Heart right ventricle (tissue), 16 donors: ENCODE measurements at regions not wholly inside any gene's neighbourhood (a gene's known extent, or its start where the extent isn't known, plus 50 kb on each side); places are given as distances from the start of the nearest gene placed in this dataset.

Experiments
- ATAC-seq, 8 donors: fragments of 200-7000 bp; cut with Tn5 transposase; one replicate each; pipeline ENCODE4 v1.9.1; 2020; ENCODE audit warnings: mild to moderate bottlenecking in 8 of 8, moderate library complexity in 8 of 8, moderate number of reproducible peaks in 1 of 8
- DNase-seq, 2 donors: peaks; one replicate each; pipeline ENCODE4 v3.0.0-alpha.2; 2020
- H3K27ac ChIP-seq, 10 donors: fragments of 200-600 bp; sonication (generic) in 2 of 10; one replicate each; pipeline versions ENCODE4 v1.5.0 to v1.8.0; 2020 to 2022; ENCODE audit warnings: mild to moderate bottlenecking in 3 of 10
- H3K27me3 ChIP-seq, 7 donors: fragments of 200-600 bp; one replicate each; pipeline ENCODE4 v1.8.0; 2021 to 2022; ENCODE audit warnings: mild to moderate bottlenecking in 2 of 7
- H3K36me3 ChIP-seq, 9 donors: fragments of 200-600 bp; sonication (generic) in 1 of 9; one replicate each; pipeline versions ENCODE4 v1.5.0 to v1.8.0; 2020 to 2022; ENCODE audit warnings: mild to moderate bottlenecking in 2 of 9
- H3K4me1 ChIP-seq, 9 donors: fragments of 200-600 bp; sonication (generic) in 1 of 9; one replicate each; pipeline versions ENCODE4 v1.5.0 to v1.8.0; 2020 to 2022; ENCODE audit warnings: mild to moderate bottlenecking in 4 of 9
- H3K4me3 ChIP-seq, 10 donors: fragments of 200-600 bp; sonication (generic) in 2 of 10; one replicate each; pipeline versions ENCODE4 v1.5.0 to v1.8.0; 2020 to 2022; ENCODE audit warnings: mild to moderate bottlenecking in 7 of 10, moderate library complexity in 2 of 10
- H3K9me3 ChIP-seq, 11 donors: fragments of 200-600 bp in 10 of 11; sonication (generic) in 2 of 11; one replicate each; pipeline versions ENCODE4 v1.5.0 to v1.8.0; 2013 to 2022; ENCODE audit warnings: mild to moderate bottlenecking in 2 of 11, control low read depth in 1 of 11, moderate library complexity in 1 of 11
- CTCF ChIP-seq, 9 donors: fragments of 200-600 bp; sonication (generic) in 2 of 9; IDR thresholded peaks; one replicate each; pipeline versions ENCODE4 v1.5.0 to v1.8.0; 2021 to 2022; ENCODE audit warnings: antibody characterized with exemption in 9 of 9, mild to moderate bottlenecking in 5 of 9, moderate library complexity in 1 of 9
- WGBS, 2 donors: extraction: QIAGEN DNeasy Blood & Tissue Kit; methylation state at CpG; one replicate each; pipeline ENCODE4 v1.1.7; 2013; ENCODE audit warnings: inconsistent platforms in 1 of 2; 5-methylcytosine and 5-hydroxymethylcytosine counted together
- intact Hi-C, 10 donors: fragments of 100-400 bp; cut with DNase I; formaldehyde crosslinking; loops; one replicate each; pipeline versions ENCODE4 v1.11.1 to v1.14.2; 2022
- donor health status: Arrhythmogenic right ventricular cardiomyopathy.
- donor health status: ischemic (EF 13 %, LVEDD 7.1; RV severe dilation, severe dysfunction).
- donor health status: healthy with polysubstance abuse.
- donor health status: DM: no; HTN: yes; CAD: no.
- donor health status: DM: no; HTN: no; CAD: no.
- donor health status: ischemic (EF 25% LVEDD 6.9; RV normal size, moderate dysfunction).
- donor health status: ischemic (EF 25% LVEDD 5.7; RV mildly dilated, moderate dysfunction).
- donor health status: healthy.
- donor health status: DM: yes; HTN: yes; CAD: no.
- donor health status: Ischemic cardiomyopathy.
- donor health status: ischemic (EF 35%, LVEDD 5.7; RV mildly dilated, moderate dysfunction).
- donor health status: nonischemic (EF 11% LVEDD 7.7; RV severe dilation, severe dysfunction).
- donor health status: DM: yes; HTN: yes; CAD: no.
- donor health status: PGD.
- donor health status: ischemic (EF 29% LVEDD 5.4; RV normal size, mild dysfunction).
- donor health status: nonischemic (EF 23%, LVEDD 6.1; RV moderate dilation, normal function).

GRCh38 chr20:55782224-55782911, 223.0 kb downstream of the CBLN4 start:
- 68 to 81% methylated on average over 5 of the region's 5 CpGs for WGBS, 2 donors
- H3K4me3 ChIP-seq: no peak overlapping the region

DNA sequence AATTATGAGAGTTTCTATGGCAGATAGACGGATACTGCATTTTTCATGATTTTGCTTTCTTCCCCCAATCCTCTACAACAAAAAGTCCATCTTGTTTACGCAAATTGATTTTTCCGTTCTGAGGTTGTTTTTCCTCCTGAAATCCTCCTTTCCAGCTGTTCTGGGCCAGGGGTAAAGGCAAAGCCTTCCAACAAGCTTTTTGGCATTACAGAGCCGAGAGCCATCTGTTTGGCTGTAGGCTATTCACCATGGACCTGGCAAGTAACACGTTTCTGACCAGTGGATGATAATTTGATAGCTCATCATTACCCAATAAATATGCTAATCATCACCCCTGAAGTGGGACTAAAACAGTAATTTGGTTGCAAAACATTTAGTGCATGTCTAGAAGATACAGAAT, 226.5 kb downstream of the CBLN4 start:
- intact Hi-C loops: no loop called here
- Histone ChIP-seq H3K4me3 (no peak overlapping the region), H3K4me1 (no peaks in the 10 kb centered on the region), H3K9me3 (peaks cover 0 to 7% (median 0%) of the 10 kb centered on the region in 11 donors), H3K27ac (no peak overlapping the region), H3K36me3 (no peaks in the 10 kb centered on the region), H3K27me3 (no peaks in the 10 kb centered on the region)
- no peak for DNase-seq
- ATAC-seq: no peak
- WGBS, 2 donors: 67 to 77% methylated on average over 5 of the region's 5 CpGs
- no peak for TF ChIP-seq CTCF (IDR thresholded peaks at IDR 0.05)

More at GRCh38 chr20:55782224-55782911, 223.0 kb downstream of the CBLN4 start:
- ATAC-seq (no peak), DNase-seq (no peak)
- H3K27me3 ChIP-seq: peaks cover 0 to 9% (median 0%) of the 10 kb centered on the region in 7 donors
- no peaks in the 10 kb centered on the region for H3K36me3 ChIP-seq
- no peaks in the 10 kb centered on the region for H3K4me1 ChIP-seq
- intact Hi-C loops: no loop called here
- no peak overlapping the region for H3K27ac ChIP-seq
- no peaks in the 10 kb centered on the region for H3K9me3 ChIP-seq
- TF ChIP-seq CTCF (IDR thresholded peaks at IDR 0.05): no peak

- WGBS, 2 donors: 71 to 79% methylated on average over 2 of the region's 2 CpGs
- ATAC-seq (no peak), DNase-seq (no peak)
- Histone ChIP-seq H3K9me3 (peaks cover 0 to 7% (median 0%) of the 10 kb centered on the region in 11 donors), H3K27me3 (no peaks in the 10 kb centered on the region), H3K4me3 (no peak overlapping the region), H3K27ac (no peak overlapping the region), H3K36me3 (no peaks in the 10 kb centered on the region), H3K4me1 (no peaks in the 10 kb centered on the region)
- intact Hi-C loops: no loop called here
- no peak for TF ChIP-seq CTCF (IDR thresholded peaks at IDR 0.05)
Measured at GRCh38 chr20:55777641-55778040, 227.7 kb downstream of the CBLN4 start.

GRCh38 chr20:55776176-55776575, 229.1 kb downstream of the CBLN4 start:
- H3K36me3 ChIP-seq: no peaks in the 10 kb centered on the region
- WGBS, 2 donors: 85 to 86% methylated on average over 3 of the region's 3 CpGs

More at GRCh38 chr20:55776176-55776575, 229.1 kb downstream of the CBLN4 start:
- Histone ChIP-seq H3K27me3 (no peaks in the 10 kb centered on the region), H3K4me3 (no peak overlapping the region), H3K9me3 (peaks cover 0 to 7% (median 0%) of the 10 kb centered on the region in 11 donors), H3K27ac (no peak overlapping the region), H3K4me1 (no peaks in the 10 kb centered on the region)
- intact Hi-C loops: no loop called here
- DNase-seq (no peak), ATAC-seq (no peak)
- no peak for TF ChIP-seq CTCF (IDR thresholded peaks at IDR 0.05)
